Prostate gland (tissue), 2 donors: ENCODE measurements at regions not wholly inside any gene's neighbourhood (a gene's known extent, or its start where the extent isn't known, plus 50 kb on each side); places are given as distances from the start of the nearest gene placed in this dataset.

Experiments used
- DNase-seq: peaks from one replicate; pipeline ENCODE4 v3.0.0-alpha.2; 2019; ENCODE audit warnings: low spot score
- H3K27ac ChIP-seq, 2 donors: fragments of 200-600 bp; sonication (generic); 2 replicates each; pipeline ENCODE4 v1.5.1; 2017 to 2019
- H3K27me3 ChIP-seq: fragments of 200-600 bp; sonication (generic); replicated peaks from 2 replicates; pipeline ENCODE4 v1.5.1; 2019; ENCODE audit not compliant: insufficient read depth
- H3K36me3 ChIP-seq, 2 donors: fragments of 200-600 bp; sonication (generic); 1 replicate in 1 of 2; 2 replicates in 1 of 2; pipeline versions ENCODE4 v1.5.1 to v1.8.1; 2017 to 2019
- H3K4me1 ChIP-seq: fragments of 200-600 bp; sonication (generic); replicated peaks from 2 replicates; pipeline ENCODE4 v1.5.1; 2019
- H3K4me3 ChIP-seq, 2 donors: fragments of 200-600 bp; sonication (generic); 2 replicates each; pipeline ENCODE4 v1.5.1; 2017 to 2019
- H3K9me3 ChIP-seq: fragments of 200-600 bp; sonication (generic); 2 replicates; pipeline ENCODE4 v1.5.1; 2017
- CTCF ChIP-seq, 4 experiments: fragments of 200-600 bp in 2 of 4; fragments of 450-650 bp in 2 of 4; sonication (generic) in 2 of 4; IDR thresholded peaks; 1 replicate in 3 of 4; 2 replicates in 1 of 4; pipeline ENCODE4 v1.5.1; 2016 to 2019; ENCODE audit warnings: antibody characterized with exemption in 4 of 4, mild to moderate bottlenecking in 2 of 4, moderate library complexity in 2 of 4
- POLR2A ChIP-seq: fragments of 450-650 bp; IDR thresholded peaks from one replicate; pipeline ENCODE4 v1.6.1; 2016; ENCODE audit warnings: antibody characterized with exemption, mild to moderate bottlenecking
- POLR2AphosphoS5 ChIP-seq: sonication (generic); formaldehyde crosslinking; IDR thresholded peaks from one replicate; pipeline ENCODE4 v1.6.1; 2017; ENCODE audit warnings: antibody characterized with exemption
- WGBS: methylation state at CpG from one replicate; pipeline ENCODE4 v1.1.5; 2018; 5-methylcytosine and 5-hydroxymethylcytosine counted together
- intact Hi-C: fragments of 100-400 bp; cut with DNase I; formaldehyde crosslinking; loops from one replicate; pipeline ENCODE4 v1.14.2; 2022

- DNase-seq: no peak
- no peak overlapping the region for H3K27ac ChIP-seq
- no peaks in the 10 kb centered on the region for H3K9me3 ChIP-seq
- H3K27me3 ChIP-seq: no peaks in the 10 kb centered on the region
- no peaks in the 10 kb centered on the region for H3K4me1 ChIP-seq
- H3K36me3 ChIP-seq: no peaks in the 10 kb centered on the region
- intact Hi-C loops: no loop called here
- no peak overlapping the region for H3K4me3 ChIP-seq
- no peak for TF ChIP-seq CTCF (IDR thresholded peaks at IDR 0.05)
- TF ChIP-seq POLR2A: no peak
- no peak for TF ChIP-seq POLR2AphosphoS5
These were observed 752.8 kb upstream of the CELF4 start for GRCh38 chr18:38318416-38318815.

GRCh38 chr18:38313831-38314230 lies 748.2 kb upstream of the CELF4 start:
- intact Hi-C loops: no loop called here
- Histone ChIP-seq H3K4me1 (no peaks in the 10 kb centered on the region), H3K4me3 (no peak overlapping the region), H3K36me3 (no peaks in the 10 kb centered on the region), H3K27ac (no peak overlapping the region), H3K27me3 (no peaks in the 10 kb centered on the region), H3K9me3 (no peaks in the 10 kb centered on the region)
- no peak for DNase-seq
- TF ChIP-seq CTCF (IDR thresholded peaks at IDR 0.05) (no peak), POLR2AphosphoS5 (no peak), POLR2A (no peak)

- Histone ChIP-seq H3K36me3 (no peaks in the 10 kb centered on the region), H3K27ac (no peak overlapping the region), H3K4me1 (no peaks in the 10 kb centered on the region), H3K9me3 (no peaks in the 10 kb centered on the region), H3K27me3 (no peaks in the 10 kb centered on the region), H3K4me3 (no peak overlapping the region)
- 44% methylated on average over 3 of the region's 3 CpGs for WGBS
- DNase-seq: no peak
- intact Hi-C loops: no loop called here
- TF ChIP-seq POLR2AphosphoS5 (no peak), POLR2A (no peak), CTCF (IDR thresholded peaks at IDR 0.05) (no peak)
These were observed 746.9 kb upstream of the CELF4 start for GRCh38 chr18:38312532-38312931.

GRCh38 chr18:38310936-38311335 lies 745.3 kb upstream of the CELF4 start:
- TF ChIP-seq POLR2AphosphoS5: no peak
- no peak for TF ChIP-seq POLR2A
- no peak for TF ChIP-seq CTCF (IDR thresholded peaks at IDR 0.05)
- Histone ChIP-seq H3K27ac (no peak overlapping the region), H3K4me3 (no peak overlapping the region), H3K36me3 (no peaks in the 10 kb centered on the region), H3K9me3 (no peaks in the 10 kb centered on the region), H3K4me1 (no peaks in the 10 kb centered on the region), H3K27me3 (no peaks in the 10 kb centered on the region)
- intact Hi-C loops: no loop called here
- 78% methylated on average over 2 of the region's 2 CpGs for WGBS
- no peak for DNase-seq

GRCh38 chr18:38307914-38308313 lies 742.3 kb upstream of the CELF4 start:
- intact Hi-C loops: no loop called here
- Histone ChIP-seq H3K9me3 (no peaks in the 10 kb centered on the region), H3K27ac (no peak overlapping the region), H3K36me3 (no peaks in the 10 kb centered on the region), H3K4me3 (no peak overlapping the region), H3K4me1 (no peaks in the 10 kb centered on the region), H3K27me3 (no peaks in the 10 kb centered on the region)
- WGBS: 89% methylated on average over 5 of the region's 5 CpGs
- DNase-seq: no peak
- TF ChIP-seq POLR2A (no peak), POLR2AphosphoS5 (no peak), CTCF (IDR thresholded peaks at IDR 0.05) (no peak)
